ENCODE measurements at regions not wholly inside any gene's neighbourhood (a gene's known extent, or its start where the extent isn't known, plus 50 kb on each side); places are given as distances from the start of the nearest gene placed in this dataset.

GRCh38 chr17:65456368-65457151, 104.9 kb downstream of the AXIN2 start:
- no peak for DNase-seq
- no peaks in the 10 kb centered on the region for H3K9me3 ChIP-seq (ENCODE audit: control insufficient read depth in 4 of 4, insufficient read depth in 3 of 4, low read length in 3 of 4)
- no peak for ATAC-seq (ENCODE audit: insufficient read depth, low FRiP score)
- H3K27ac ChIP-seq (ENCODE audit: low read depth in 1 of 2, low read length in 1 of 2), result peak overlapping the region; percentile 24 to 48
- no peaks in the 10 kb centered on the region for H3K36me3 ChIP-seq (ENCODE audit: control insufficient read depth in 4 of 4, insufficient read depth in 4 of 4, low read length in 4 of 4)
- H3K27me3 ChIP-seq (ENCODE audit: control insufficient read depth in 3 of 3, insufficient read depth in 3 of 3, low read length in 2 of 3), result no peaks in the 10 kb centered on the region
- peaks cover 0 to 14% (median 3%) of the 10 kb centered on the region in 5 donors for H3K4me1 ChIP-seq (ENCODE audit: control insufficient read depth in 5 of 5, insufficient read depth in 5 of 5, low read length in 5 of 5)
- 62 to 67% methylated on average over 7 of the region's 7 CpGs for WGBS, 2 donors
- no peak overlapping the region for H3K9ac ChIP-seq (ENCODE audit: insufficient read depth in 1 of 2, low read length in 2 of 2)
- no peak overlapping the region for H3K4me3 ChIP-seq
- TF ChIP-seq CTCF (IDR thresholded peaks at IDR 0.05; ENCODE audit: control extremely low read depth, extremely low read depth), result no peak

- H3K4me3 ChIP-seq, result no peak overlapping the region
- peak overlapping the region; percentile 24 to 51 for H3K27ac ChIP-seq (ENCODE audit: low read depth in 1 of 2, low read length in 1 of 2)
- H3K9ac ChIP-seq (ENCODE audit: insufficient read depth in 1 of 2, low read length in 2 of 2), result no peak overlapping the region
- no peaks in the 10 kb centered on the region for H3K9me3 ChIP-seq (ENCODE audit: control insufficient read depth in 4 of 4, insufficient read depth in 3 of 4, low read length in 3 of 4)
- no peaks in the 10 kb centered on the region for H3K36me3 ChIP-seq (ENCODE audit: control insufficient read depth in 4 of 4, insufficient read depth in 4 of 4, low read length in 4 of 4)
- no peaks in the 10 kb centered on the region for H3K27me3 ChIP-seq (ENCODE audit: control insufficient read depth in 3 of 3, insufficient read depth in 3 of 3, low read length in 2 of 3)
- H3K4me1 ChIP-seq (ENCODE audit: control insufficient read depth in 5 of 5, insufficient read depth in 5 of 5, low read length in 5 of 5), result peaks cover 0 to 14% (median 3%) of the 10 kb centered on the region in 5 donors
- DNase-seq (peak; percentile 46 to 79 (median 63)), ATAC-seq (ENCODE audit: insufficient read depth, low FRiP score) (peak; percentile 19)
- no peak for TF ChIP-seq CTCF (IDR thresholded peaks at IDR 0.05; ENCODE audit: control extremely low read depth, extremely low read depth)
- WGBS, 2 donors, result 45 to 54% methylated on average over 7 of the region's 7 CpGs
Measured at GRCh38 chr17:65455972-65456343, 105.5 kb downstream of the AXIN2 start.

- TF ChIP-seq CTCF (IDR thresholded peaks at IDR 0.05; ENCODE audit: control extremely low read depth, extremely low read depth), result no peak
- no peaks in the 10 kb centered on the region for H3K36me3 ChIP-seq (ENCODE audit: control insufficient read depth in 4 of 4, insufficient read depth in 4 of 4, low read length in 4 of 4)
- H3K4me3 ChIP-seq, result no peak overlapping the region
- H3K9ac ChIP-seq (ENCODE audit: insufficient read depth in 1 of 2, low read length in 2 of 2), result no peak overlapping the region
- WGBS, 2 donors, result 78 to 84% methylated on average over 11 of the region's 11 CpGs
- peak overlapping the region in 1 of 2 donors; percentile 51 for H3K27ac ChIP-seq (ENCODE audit: low read depth in 1 of 2, low read length in 1 of 2)
- no peak for ATAC-seq (ENCODE audit: insufficient read depth, low FRiP score)
- H3K4me1 ChIP-seq (ENCODE audit: control insufficient read depth in 5 of 5, insufficient read depth in 5 of 5, low read length in 5 of 5), result peaks cover 0 to 14% (median 3%) of the 10 kb centered on the region in 5 donors
- DNase-seq, result no peak
- no peaks in the 10 kb centered on the region for H3K9me3 ChIP-seq (ENCODE audit: control insufficient read depth in 4 of 4, insufficient read depth in 3 of 4, low read length in 3 of 4)
- H3K27me3 ChIP-seq (ENCODE audit: control insufficient read depth in 3 of 3, insufficient read depth in 3 of 3, low read length in 2 of 3), result no peaks in the 10 kb centered on the region
Measured at GRCh38 chr17:65455154-65455971, 106.1 kb downstream of the AXIN2 start.

All from lung (tissue), 11 donors.